NK-92 treated with Interleukin-12 subunit alpha and Interleukin-12 subunit beta, amount 100 ng/mL, for 24 hours (cell line): ENCODE measurements at regions not wholly inside any gene's neighbourhood (a gene's known extent, or its start where the extent isn't known, plus 50 kb on each side); places are given as distances from the start of the nearest gene placed in this dataset.
"Not testable (repeated sequence)": the region's sequence is repeated elsewhere in the genome, so short reads cannot be mapped to it uniquely, and the experiment has no call there.

Source experiments
- DNase-seq: peaks from one replicate; lab custom pipeline; 2025; lab: John Stamatoyannopoulos, UW

DNA sequence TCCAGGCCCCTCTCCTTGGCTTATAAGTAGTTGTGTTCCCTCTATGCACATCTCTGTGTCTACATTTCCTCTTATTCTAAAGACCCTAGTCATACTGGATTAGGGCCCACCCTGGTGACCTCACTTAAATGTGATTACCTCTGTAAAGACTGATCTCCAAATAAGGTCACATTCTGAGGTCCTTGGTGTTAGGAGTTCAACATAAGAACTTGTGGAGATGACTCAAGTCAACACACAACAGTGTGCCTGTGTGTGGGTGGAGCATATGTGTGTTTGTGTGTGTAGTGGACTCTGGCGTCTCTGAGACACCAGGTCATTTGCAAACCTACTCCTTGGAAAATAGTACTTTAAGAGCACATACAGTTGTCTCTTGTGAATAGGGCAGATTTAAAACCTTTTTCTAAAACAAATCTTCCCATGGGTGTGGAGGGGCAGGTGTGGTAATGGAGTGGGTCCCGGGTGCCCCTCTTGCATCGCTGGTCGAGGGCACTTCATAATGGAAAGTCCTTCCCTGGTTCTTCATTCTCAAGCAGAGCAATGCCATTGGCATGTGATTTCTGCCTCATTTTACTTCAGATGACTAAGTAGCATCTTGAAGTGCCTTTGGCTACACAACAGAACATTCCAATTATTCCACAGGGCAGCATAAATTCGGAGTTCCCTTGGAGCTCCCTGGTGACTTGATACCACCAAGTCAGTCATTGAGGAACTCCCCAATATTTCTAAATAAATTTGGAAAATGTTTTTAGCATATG lies 84.4 kb downstream of the C9orf152 start:
- no peak for DNase-seq

DNA sequence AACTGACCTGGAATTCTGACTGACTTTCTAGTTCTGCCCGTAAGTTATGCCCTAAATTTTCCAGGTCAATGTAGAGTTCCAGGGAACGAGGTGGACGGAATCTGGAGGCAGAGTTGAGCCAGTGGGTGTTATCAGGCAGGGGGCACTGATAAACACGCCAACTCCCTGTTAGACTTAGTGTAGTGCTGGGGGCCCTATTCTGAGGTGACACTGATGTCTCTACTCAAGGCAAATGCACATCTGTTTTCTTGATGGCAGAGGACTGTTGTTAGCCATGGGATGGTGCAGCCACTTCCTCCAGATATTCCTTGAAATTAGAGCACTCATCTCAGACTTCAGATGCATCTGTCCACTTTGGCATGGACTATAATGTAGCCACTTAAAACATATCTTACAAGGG lies 83.5 kb downstream of the C9orf152 start:
- no peak for DNase-seq

DNA sequence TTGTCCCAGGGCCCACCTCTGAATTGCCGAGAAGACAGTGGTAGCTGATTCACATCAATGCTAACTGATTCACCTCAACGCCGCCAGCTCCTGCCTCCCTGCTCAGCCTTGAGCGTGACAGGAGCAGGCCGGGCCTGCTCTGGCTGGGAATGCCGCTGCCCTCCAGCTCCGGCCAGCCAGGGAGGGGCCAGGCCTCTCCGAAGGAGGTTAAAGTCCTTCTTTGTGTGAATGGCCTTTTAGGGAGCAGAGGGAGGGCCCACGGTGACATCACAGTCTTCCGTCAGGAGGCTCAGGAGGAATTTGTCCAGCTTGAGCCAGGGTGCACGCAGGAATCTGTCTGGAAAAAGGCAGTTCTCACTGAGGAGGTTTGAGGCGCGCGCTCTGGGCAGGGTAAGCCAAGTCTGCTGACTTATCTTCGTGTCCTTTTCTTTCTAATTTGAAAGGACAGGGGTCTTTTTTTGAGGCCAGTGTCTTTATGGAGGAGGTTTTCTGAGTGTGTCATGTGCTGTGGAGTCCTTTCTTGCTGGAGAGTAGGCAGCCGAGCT lies 82.7 kb downstream of the C9orf152 start:
- DNase-seq: no peak

DNA sequence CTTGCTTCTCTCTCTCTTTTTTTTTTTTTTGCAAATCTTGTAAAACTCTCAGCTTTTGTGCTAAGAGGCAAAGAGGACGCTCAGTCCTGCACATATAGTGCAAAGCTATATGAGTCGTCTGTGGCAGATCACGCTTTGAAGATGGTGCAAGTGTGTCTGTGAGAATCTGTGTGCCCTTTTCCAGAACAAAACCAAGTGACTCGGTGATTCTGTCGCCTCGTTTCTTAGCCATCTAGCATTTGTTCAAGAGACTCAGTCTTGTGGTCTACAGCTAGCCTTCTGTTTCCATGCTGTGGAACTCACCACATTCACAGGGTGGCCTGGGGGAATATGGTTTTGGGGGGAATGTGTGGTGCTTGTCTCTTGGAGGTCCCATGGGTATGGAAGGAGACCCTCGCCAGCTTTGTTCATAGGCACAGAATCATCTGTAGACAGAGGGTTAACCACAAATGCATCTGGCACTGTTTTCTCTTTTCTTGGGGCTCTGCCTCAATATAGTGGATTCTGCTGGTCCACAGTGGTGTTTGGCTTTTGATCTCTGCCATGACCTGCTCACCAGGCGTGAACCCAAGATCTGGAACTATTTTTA lies 82.1 kb downstream of the C9orf152 start:
- DNase-seq: no peak

DNA sequence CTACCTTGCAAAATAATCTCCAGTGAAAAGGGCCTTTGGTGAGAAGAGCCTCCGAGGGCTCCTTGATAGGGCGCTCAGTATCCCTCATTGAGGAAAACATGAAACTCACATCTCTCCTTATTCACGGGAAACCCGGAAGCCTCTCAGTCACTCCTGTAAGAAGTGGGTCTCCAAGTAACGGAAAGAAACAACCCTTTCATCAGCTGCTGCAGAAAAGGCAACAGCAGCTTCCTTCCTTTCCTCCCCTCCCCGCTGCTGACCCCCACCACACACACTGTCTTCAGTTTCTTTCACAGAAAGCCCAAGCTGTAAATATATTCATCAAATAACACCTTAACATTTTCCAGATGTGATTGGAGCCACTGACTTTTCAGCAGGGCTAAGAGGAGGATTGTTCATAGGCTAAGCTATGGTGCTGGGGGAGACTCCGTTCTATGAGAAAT lies 81.4 kb downstream of the C9orf152 start:
- DNase-seq: no peak

DNA sequence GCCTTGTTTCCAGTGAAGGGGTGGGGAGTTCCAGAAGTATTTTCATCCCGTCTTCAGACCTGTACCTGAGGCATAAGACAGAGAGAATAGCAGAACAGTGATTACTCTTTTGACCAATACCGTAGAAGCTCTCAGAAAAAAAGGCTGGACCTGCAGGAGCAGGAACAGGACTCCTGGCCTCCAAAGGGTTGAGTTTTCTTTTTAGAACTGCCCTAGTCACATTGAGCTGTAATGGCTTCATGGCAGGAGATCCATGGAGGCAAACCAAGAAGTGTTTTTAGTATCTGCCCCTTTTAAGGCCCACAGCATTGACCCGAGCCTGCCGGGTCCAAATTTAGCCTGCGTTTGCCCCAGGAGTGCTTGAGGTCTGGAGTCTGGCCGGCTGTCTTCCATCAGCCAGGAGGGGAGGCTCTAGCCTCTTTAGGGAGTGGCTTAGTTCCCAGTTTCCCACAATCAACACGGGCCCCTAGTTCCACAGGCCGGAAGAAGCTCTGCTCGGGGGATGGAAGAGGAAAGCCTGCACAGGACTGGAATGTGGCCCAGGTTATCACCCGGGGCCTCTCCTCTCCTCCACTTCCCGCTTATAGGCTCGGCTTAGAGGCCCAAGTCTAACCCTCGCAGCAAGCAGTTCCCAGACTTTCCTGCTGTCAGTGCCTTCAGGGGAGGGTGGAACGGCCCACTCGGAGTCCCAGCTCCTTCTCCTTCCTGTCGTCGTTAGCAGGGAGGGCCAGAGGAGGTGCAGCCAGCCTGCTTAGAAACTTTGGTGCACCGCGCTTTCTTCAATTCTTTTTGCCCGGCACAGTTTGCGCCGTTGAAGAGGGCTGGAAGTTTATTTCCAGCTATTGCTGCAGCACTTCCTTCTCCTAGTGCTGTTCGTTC lies 80.7 kb downstream of the C9orf152 start:
- DNase-seq: no peak

DNA sequence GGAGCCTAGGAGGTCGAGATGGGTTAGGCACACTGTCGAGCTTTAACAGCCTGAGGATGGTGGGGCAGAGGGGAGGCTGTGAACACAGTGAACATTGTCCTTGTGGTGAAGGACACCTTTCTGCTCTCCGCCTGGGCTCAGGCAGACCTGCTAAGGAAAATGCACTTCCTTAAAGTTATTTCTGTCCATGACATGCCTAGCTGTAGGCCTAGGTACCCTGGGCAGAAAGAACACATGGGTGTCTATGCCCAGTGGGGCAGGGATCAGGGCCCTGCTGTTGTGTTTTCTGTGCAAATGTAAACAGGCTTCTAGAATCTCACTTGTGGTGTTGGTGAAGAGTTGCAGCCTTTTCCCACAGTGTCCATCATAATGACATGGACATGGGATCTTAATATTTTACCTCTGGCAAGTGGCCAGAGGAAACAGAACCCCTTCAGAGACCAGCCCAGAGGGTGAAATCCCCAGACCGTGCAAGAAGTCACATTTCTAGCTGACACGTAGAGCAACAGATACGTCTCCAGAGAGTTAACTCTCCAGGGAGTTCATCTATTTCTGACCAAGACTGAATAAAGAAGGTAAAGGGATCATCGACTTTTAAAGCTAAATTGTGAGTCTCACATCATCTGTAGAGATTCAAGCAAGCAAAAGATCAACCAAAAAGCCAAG lies 79.2 kb downstream of the C9orf152 start:
- no peak for DNase-seq

DNA sequence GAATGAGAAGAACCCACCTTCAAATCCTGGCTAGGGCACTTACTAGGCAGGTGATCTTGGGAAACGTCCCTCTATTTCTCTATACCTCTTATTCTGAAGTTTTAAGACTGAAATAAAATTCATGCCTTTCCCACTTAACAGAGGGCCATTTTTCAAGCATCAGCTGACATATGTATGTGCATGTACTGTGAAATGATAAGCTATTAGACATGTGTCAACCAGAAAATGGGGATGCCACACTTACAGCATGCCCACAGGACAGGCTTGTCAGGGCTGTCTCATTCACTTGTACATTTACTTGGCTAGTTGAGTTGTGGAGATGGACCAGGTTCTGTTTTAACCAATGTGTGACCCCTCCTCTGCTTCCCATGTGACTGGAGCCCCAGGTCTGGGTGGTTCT lies 78.5 kb downstream of the C9orf152 start:
- DNase-seq: no peak

DNA sequence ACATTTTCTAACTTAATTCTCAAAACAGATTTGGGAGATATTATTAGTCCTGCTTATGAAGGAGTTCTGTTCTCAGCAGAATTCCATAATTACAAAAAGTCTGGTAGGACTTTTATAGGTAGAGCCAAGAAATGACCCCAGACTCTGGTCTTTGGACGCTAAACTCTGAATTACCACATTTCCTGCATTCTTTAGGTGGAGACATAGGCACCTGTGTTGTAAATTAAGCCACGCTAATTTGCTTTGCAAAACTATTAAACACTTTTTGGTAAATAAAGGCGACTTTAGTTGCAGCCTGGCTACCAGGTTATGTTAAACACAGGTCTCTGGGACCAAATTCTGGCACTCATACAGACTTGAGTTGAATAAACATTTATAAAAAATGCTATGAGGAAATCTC lies 77.7 kb downstream of the C9orf152 start:
- no peak for DNase-seq

DNA sequence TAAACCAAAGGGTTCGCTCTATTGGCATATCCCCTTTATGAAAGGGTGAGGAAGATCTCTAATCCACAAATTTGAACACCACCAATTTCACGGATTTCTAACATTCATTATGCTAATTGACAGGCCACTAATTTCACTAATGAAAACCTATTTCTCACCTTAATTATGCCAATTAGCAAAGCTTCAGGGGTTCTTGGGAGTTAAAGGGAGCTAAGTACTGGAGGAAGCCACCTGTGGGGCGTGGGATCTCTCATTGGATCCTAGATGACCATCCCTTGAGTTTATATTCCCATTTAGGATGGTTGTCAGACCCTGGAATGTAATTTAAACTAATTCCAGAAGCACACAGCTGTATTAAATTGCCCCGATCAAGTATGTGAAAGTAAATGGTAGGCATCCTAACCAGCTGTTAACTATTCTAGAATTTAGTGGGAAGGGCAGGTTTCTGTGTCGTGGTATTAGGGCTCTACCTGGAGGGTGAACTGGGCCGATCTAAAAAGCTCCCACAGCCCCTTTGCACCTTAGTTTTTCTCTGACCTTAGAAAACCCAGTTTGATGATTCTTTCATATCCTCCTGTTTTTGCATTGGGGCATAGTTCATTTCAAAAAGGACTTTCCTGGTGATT lies 77.1 kb downstream of the C9orf152 start:
- DNase-seq: no peak

DNA sequence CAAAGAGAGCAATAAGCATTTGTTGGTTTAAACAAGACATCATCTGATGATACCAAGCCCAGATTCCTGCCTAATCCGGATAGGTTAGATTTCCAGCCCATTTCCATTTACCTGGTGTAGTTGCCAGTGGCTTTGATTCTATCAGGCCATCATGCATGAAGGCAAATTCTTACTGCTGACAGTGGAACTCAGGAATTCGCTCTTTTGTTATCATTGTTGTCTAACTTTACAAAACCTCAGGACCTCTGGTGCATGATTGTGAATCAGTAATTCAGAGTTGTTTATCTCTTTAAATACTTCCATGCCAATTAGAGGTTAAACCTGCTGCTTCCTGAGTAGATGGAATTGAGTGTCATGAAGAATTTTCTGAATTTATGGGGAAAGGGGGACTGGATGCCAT lies 76.5 kb downstream of the C9orf152 start:
- no peak for DNase-seq

DNA sequence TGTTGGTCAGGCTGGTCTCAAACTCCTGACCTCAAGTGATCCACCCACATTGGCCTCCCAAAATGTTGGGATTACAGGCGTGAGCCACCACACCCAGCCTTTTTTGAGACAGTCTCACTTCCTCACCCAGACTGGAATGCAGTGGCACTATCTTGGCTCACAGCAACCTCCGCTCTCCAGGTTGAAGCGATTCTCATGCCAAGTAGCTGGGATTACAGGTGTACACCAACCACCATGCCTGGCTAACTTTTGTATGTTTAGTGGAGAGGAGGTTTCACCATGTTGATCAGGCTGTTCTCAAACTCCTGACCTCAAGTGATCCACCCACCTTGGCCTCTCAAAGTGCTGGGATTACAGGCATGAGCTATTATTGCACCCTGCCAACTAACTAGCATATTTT lies 75.4 kb downstream of the C9orf152 start:
- DNase-seq: not testable (repeated sequence)

DNA sequence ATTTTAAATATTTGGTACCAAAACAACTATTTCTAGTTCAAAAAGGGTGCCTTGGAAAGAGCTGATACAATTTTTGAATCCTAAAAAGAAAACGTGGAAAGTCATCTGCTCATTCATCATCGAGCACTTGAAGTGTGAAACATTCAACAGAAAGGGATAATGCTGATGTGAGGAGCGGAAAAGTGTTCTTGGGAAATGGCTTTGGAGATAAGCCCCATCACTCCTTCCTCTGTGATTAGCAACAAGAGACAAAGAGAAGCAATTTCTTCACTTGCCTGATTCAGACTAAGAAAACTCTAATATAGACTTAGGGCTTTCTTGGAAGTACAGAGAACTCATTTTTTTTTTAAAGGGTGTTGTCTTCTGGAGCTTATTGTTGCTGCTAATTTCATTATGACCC lies 74.9 kb downstream of the C9orf152 start:
- no peak for DNase-seq

DNA sequence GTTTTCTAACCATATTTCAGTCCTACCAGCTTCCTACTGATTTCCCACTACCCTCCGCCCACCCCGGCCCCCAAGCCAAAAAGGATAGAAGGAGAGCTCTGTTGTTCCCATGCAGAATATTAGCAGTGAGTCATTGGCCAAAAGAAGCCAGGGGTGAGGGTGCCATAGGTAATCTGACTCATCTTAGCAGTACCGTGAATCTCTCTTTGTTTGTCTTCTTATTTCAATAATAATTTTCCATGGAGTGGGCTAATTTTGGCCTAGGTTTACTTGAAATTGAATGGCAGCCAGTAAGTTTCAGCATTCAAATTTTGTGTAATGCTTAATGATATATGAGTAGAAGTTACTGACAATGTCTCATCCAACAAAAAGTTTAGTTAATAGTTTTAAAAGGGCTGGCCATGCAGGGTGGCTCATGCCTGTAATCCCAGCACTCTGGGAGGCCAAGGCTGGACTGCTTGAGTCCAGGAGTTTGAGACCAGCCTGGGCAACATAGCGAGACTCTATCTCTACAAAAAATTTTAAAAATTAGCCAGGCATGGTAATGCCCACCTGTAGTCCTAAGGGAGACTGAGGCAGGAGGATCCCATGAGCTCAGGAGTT lies 74.2 kb downstream of the C9orf152 start:
- DNase-seq: no peak

DNA sequence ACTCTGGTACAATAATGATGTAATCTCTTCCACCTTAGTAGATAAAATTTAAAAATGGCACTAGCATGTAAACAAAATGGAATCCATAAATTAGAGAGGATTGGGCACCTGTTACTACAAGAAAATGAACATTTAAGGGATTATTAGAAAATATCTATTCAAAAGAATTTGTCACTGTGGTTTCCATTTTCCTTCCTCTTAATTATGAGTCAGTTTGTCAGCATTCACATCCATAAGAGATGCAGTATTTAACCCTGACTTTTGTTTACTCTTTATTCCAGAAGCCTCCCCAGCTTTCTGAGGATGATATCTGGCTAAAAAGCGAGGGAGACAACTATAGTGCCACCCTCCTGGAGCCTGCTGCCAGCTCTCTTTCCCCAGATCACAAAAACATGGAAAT lies 72.1 kb downstream of the C9orf152 start:
- DNase-seq: no peak

DNA sequence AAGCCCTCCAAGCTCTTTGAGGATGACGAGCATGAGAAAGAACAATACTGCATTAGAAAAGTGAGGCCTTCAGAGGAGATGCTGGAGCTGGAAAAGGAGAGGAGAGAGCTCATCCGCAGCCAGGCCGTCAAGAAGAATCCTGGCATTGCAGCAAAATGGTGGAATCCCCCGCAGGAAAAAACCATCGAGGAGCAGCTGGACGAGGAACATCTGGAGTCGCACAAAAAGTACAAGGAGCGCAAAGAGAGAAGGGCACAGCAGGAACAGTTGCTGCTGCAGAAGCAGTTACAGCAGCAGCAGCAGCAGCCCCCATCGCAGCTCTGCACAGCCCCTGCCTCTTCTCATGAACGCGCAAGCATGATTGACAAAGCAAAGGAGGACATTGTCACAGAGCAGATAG lies 71.2 kb downstream of the C9orf152 start:
- no peak for DNase-seq

DNA sequence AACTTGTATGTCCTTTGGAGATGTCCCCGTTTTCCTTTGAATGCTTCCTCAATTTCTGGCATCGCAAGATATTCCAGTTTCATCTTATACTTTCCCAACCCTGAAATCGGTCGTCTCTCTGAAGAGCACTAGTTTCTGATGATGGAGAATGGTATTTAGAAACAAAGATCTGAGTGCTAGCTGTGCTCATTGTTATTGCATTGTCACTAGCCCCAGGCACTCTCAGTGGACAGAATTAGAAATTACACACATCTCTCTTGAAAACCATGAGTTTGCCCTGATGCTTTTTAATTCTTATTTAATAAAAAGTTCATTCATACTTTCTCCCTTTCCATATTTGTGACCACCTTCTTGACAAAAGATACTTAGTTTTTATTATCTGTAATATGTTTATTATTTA lies 67.7 kb downstream of the C9orf152 start:
- DNase-seq: no peak

DNA sequence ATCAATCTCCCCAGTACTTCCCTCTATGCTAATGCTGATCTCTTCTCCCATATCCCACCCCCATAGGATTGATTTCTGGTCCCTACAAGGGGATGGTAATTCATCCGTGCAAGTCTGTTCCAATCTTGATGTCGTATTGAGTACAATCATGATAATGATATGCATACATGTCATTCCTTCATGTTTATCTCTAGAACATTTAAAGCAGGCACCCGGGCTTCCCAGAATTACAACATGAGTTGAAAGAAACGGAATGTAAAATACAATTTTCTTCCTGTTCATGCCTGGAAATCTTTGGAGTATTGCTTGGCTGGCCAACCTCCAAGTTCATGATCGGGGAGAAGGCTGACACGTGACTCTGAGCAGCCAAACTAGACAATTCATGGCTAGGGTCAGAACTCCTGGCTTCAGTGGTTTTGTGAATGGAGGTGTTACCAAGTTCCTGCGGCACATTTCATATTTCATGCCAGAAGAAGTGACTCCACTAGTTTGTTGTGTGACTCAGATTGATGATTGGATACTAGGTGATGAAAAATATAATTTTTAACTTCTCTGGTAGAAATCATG lies 66.6 kb downstream of the C9orf152 start:
- no peak for DNase-seq

DNA sequence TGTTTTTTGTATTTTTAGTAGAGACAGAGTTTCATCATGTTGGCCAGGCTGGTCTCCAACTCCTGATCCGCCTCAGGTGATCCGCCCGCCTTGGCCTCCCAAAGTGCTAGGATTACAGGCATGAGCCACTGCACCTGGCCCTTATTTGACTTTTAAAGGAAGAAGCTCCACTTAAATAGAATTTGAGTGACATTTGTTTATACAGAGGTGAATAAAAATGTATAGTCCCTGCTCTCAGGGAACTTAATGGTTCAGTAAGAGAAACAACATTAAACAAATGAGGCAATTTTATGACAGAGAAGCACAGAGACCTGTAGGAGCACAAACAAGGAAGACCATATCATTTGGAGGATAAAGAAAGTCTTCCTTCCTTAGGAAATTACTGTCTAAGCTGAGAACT lies 65.7 kb downstream of the C9orf152 start:
- DNase-seq: no peak

DNA sequence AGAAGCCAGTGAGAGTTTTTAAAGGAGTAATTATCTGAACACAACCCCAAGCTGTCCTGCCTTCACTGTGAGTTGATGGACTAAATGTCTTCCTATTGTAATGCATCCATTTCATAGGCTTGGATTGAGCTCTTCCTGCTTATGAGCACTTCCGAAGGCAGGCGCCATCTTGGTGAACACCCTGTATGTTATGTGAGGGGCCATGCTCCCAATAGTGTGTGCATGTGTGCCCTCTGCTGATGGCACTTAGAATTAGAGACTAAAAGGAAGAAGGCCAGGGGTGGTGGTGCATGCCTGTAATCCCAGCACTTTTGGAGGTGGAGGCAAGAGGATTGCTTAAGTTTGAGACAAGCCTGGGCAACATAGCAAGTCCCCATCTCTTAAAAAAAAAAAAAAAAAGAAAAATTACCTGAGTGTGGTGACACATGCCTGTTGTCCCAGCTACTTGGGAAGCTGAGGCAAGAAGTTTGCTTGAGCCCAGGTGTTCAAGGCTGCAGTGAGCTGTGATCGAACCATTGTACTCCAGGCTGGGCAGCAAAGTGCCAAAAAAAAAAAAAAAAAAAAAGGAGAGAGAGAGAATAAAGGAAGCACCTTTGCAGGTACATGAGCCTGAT lies 65.0 kb downstream of the C9orf152 start:
- DNase-seq: no peak
